Endothelial cell (in vitro differentiated cells): ENCODE measurements at regions not wholly inside any gene's neighbourhood (a gene's known extent, or its start where the extent isn't known, plus 50 kb on each side); places are given as distances from the start of the nearest gene placed in this dataset.
A peak's percentile ranks its signal among the peaks of the same experiment; 100 is the strongest.

Experiments used
- DNase-seq: peaks from one replicate; pipeline ENCODE4 v3.0.0; 2021; ENCODE audit warnings: low spot score
- H3K27ac Mint-ChIP-seq: one replicate; pipeline ENCODE4 v1.8.0; 2021; ENCODE audit warnings: mixed read lengths, inconsistent platforms; ENCODE audit not compliant: unreplicated experiment
- H3K27me3 Mint-ChIP-seq: one replicate; pipeline ENCODE4 v1.8.0; 2021; ENCODE audit warnings: mild to moderate bottlenecking, moderate library complexity, mixed read lengths, inconsistent platforms; ENCODE audit not compliant: unreplicated experiment
- H3K36me3 Mint-ChIP-seq: one replicate; pipeline ENCODE4 v1.8.0; 2021; ENCODE audit warnings: mild to moderate bottlenecking, low read depth, mixed read lengths, inconsistent platforms; ENCODE audit not compliant: unreplicated experiment
- H3K4me1 Mint-ChIP-seq: one replicate; pipeline ENCODE4 v1.8.0; 2021; ENCODE audit warnings: mild to moderate bottlenecking, mixed read lengths, inconsistent platforms; ENCODE audit not compliant: unreplicated experiment
- H3K4me3 Mint-ChIP-seq: one replicate; pipeline ENCODE4 v1.8.0; 2021; ENCODE audit warnings: mild to moderate bottlenecking, mixed read lengths, inconsistent platforms; ENCODE audit not compliant: unreplicated experiment
- H3K9me3 Mint-ChIP-seq: one replicate; pipeline ENCODE4 v1.8.0; 2021; ENCODE audit warnings: mixed read lengths, inconsistent platforms; ENCODE audit not compliant: unreplicated experiment
- TF ChIP-seq, protein P1 (sequence below): fragments of 200-600 bp; sonication (generic); IDR thresholded peaks from one replicate; pipeline ENCODE4 v1.5.0; 2021; ENCODE audit warnings: antibody characterized with exemption; ENCODE audit not compliant: unreplicated experiment

DNA sequence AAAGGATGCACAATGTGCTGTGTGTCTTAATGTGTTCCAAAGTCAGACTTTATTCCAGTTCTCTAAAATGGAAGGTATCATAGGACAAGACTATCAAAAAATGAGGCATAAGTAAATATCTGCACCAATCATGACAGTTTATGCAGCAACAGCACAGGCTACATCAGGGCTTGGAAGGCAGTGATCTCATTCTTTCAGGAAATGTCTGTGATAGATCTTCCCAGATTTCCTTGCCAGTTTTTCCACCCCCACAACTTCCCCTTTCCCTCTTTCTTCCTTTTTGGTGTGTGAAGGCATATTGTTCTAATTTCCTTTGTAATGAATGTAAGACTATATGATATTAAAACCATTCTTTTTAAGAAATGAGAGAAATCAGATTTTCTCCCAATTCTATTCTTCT, 326.7 kb downstream of the ATP23 start:
- Mint-ChIP-seq H3K4me3 (no peak overlapping the region), H3K9me3 (peaks cover 5% of the 10 kb centered on the region), H3K4me1 (peaks cover 12% of the 10 kb centered on the region), H3K27ac (peak overlapping the region; percentile 12), H3K36me3 (peaks cover 5% of the 10 kb centered on the region), H3K27me3 (peaks cover 1% of the 10 kb centered on the region)
- TF ChIP-seq, protein P1, sequence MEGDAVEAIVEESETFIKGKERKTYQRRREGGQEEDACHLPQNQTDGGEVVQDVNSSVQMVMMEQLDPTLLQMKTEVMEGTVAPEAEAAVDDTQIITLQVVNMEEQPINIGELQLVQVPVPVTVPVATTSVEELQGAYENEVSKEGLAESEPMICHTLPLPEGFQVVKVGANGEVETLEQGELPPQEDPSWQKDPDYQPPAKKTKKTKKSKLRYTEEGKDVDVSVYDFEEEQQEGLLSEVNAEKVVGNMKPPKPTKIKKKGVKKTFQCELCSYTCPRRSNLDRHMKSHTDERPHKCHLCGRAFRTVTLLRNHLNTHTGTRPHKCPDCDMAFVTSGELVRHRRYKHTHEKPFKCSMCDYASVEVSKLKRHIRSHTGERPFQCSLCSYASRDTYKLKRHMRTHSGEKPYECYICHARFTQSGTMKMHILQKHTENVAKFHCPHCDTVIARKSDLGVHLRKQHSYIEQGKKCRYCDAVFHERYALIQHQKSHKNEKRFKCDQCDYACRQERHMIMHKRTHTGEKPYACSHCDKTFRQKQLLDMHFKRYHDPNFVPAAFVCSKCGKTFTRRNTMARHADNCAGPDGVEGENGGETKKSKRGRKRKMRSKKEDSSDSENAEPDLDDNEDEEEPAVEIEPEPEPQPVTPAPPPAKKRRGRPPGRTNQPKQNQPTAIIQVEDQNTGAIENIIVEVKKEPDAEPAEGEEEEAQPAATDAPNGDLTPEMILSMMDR = no peak
- DNase-seq = no peak

GRCh38 chr12:58269476-58269875, 328.1 kb downstream of the ATP23 start:
- no peak for DNase-seq
- Mint-ChIP-seq H3K4me1 (peaks cover 12% of the 10 kb centered on the region), H3K36me3 (peaks cover 5% of the 10 kb centered on the region), H3K27me3 (peaks cover 1% of the 10 kb centered on the region), H3K27ac (no peak overlapping the region), H3K4me3 (no peak overlapping the region), H3K9me3 (peaks cover 5% of the 10 kb centered on the region)
- TF ChIP-seq, protein P1 = no peak

DNA sequence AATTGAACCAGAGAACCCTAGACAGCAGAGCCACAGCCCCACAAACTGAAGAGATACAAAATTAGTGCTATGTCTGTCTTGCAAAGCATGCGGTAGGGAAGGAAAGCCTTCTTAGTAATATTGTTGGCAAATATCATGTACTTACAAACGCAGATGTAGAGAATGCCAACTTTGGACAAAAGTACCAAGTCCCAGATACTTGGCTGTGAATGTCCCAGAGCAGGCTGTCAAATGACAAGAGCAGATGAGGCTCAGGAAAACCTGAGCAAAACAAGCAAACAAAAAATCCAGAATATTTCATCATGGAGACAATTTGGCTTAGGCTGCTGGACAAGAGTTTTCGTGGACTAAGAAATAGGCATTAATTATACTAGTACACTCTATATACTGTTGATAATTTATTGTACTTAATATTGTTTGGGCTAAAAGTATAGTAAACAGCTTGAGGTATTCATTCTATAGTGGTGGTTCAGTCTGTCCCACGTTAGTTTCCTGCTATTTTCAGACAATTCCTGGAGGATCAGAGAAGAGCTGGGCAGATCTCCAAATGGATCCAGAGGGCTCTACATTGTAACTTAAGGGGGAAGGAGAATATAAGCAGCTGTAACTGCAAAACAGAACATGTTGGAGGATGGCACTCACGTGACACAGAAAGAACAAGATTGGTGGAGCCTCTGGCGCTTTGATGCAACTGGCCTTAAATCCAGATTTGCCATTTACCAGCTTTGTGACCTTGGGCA, 329.8 kb downstream of the ATP23 start:
- peaks cover 12% of the 10 kb centered on the region for H3K4me1 Mint-ChIP-seq
- no peak for DNase-seq
- H3K9me3 Mint-ChIP-seq = no peaks in the 10 kb centered on the region
- no peak overlapping the region for H3K27ac Mint-ChIP-seq
- no peaks in the 10 kb centered on the region for H3K36me3 Mint-ChIP-seq
- peaks cover 1% of the 10 kb centered on the region for H3K27me3 Mint-ChIP-seq
- TF ChIP-seq, protein P1 = no peak
- no peak overlapping the region for H3K4me3 Mint-ChIP-seq

DNA sequence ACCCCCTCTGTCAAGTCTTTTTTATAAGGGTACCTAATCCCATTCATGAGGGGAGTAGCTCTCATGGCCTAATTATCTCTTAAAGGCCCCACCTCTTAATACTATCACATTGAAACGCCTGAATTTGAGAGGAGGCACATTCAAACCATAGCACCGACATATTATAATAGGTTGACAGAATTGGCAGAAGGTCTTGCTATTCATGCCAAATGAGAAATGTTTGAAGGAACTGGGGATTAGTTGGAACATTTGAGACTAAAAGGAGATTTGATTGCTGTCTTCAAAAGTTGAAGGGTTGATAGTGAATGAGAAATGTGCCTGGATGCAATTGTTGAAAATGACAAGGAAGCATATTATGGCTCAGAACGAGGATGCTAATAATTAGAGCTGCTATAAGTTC, 331.1 kb downstream of the ATP23 start:
- peaks cover 1% of the 10 kb centered on the region for H3K27me3 Mint-ChIP-seq
- peaks cover 6% of the 10 kb centered on the region for H3K9me3 Mint-ChIP-seq
- H3K27ac Mint-ChIP-seq = no peak overlapping the region
- H3K4me3 Mint-ChIP-seq = no peak overlapping the region
- H3K36me3 Mint-ChIP-seq = peaks cover 8% of the 10 kb centered on the region
- DNase-seq = no peak
- TF ChIP-seq, protein P1 = no peak
- H3K4me1 Mint-ChIP-seq = peaks cover 12% of the 10 kb centered on the region

- peaks cover 11% of the 10 kb centered on the region for H3K36me3 Mint-ChIP-seq
- H3K27me3 Mint-ChIP-seq = no peaks in the 10 kb centered on the region
- TF ChIP-seq, protein P1 = no peak
- no peaks in the 10 kb centered on the region for H3K4me1 Mint-ChIP-seq
- no peak overlapping the region for H3K4me3 Mint-ChIP-seq
- no peak for DNase-seq
- no peak overlapping the region for H3K27ac Mint-ChIP-seq
- peaks cover 13% of the 10 kb centered on the region for H3K9me3 Mint-ChIP-seq
These were observed 335.9 kb downstream of the ATP23 start for GRCh38 chr12:58277231-58277630.
